Activated CD4-positive, CD25-positive, alpha-beta regulatory T cell (primary cell): ENCODE measurements at regions not wholly inside any gene's neighbourhood (a gene's known extent, or its start where the extent isn't known, plus 50 kb on each side); places are given as distances from the start of the nearest gene placed in this dataset.

ENCODE experiments used
- DNase-seq, 4 experiments: peaks; one replicate each; lab custom pipeline; 2025; lab: John Stamatoyannopoulos, UW

DNA sequence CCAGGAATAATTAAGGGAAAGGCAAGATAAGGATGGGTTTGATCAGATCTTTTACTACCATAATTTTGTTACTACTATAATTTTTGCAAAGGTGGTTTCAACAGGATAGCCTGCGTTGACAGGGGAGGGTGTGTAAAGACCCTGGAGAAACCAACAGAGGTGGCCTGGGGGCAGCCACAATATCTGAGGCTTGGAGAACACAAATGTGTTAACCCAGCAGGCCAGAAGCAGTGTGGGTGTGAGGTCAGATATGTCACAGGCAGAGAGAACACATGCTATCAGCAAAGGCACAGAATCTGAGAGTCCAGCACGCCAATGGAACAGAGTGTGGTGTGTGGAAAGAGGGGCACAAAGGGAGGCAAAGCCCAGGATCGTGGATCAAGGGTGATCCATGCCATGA lies 399.4 kb upstream of the TRIB2 start:
- no peak for DNase-seq

DNA sequence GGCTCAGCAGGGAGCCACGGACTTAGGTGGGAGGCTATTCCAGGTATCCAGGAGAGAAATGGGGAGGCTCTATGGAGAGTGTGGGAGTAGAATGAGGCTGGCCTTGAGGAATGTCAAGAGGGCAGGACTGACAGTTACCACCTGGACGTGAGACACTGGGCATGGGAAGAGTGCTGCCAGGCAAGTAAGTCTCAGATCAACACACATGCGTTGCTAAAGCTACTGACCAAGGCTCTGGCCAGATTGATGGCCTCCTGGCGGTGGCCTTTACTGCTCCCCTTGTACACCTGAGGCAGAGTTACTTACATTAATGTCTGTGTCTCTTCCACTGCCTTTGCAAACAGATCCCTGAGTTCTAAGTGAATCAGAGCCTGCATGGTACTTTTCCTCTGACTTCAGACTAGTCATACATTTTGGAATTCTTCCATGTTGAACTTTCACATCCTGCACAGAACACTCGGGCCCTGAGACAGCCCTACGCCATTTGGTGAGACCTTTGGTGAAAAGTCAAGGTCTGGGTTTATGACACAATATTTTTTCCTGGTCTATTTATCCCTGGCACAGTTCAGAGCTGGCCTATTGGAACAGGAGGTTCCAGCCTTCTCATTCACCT lies 398.8 kb upstream of the TRIB2 start:
- no peak for DNase-seq

DNA sequence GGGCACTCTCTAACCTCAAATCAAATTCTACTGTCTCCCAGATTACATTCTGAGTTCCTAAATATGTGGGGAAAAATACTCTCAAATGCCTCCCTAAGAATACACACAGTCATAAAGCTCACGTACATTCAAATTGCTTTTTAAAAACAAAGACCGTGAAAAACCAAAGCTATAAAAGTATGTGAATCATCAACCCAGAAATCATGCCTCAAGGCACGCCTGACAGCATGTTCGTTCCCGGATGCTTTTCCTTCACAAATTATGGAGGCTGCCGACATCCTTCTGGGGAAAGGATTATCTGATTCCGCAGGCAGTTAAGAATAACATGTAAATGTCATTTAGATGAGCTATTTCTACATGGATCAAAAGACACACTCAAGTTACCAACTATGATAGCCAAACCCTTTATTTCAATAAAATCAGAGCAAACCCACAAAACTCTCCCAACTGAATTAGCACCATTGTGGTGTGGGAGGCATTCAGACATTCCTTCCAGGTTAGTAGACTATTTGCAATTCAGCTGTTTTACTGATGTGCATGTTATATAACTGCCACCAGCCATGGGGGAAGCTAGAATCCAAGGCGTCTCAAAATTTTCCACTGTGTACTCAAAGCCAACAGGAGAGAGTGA lies 398.2 kb upstream of the TRIB2 start:
- no peak for DNase-seq

DNA sequence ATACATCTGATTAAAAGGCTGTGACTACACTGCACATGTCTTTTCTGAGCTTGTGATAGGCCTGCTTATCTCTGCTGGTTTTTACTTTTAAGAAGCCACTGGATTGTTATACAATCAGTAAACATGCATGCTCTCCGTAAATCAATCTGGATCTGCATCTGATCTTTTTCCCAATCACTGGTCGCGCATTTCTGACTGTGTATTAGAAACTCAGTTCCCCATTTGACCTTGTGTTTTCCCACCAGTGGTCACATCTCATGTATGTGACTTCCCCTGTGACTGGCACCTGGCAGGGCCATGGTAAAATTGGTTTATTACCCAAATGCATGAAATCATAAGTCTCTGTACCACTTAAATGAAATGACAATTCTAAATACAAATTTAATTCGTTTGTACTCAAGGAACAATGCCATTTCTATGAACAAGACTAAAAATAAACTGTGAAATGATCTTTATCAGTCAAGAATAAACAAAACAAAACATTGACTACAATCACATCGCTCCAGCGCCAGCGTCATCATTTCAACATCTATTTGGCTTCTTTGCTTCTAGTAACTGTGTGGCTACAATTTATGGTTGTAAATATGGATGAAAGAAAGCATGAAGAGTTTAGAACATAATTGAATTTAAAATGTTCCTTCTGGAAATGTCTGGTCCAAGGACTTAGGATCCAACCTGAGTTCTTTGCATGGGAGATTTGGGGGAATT lies 396.6 kb upstream of the TRIB2 start:
- no peak for DNase-seq

DNA sequence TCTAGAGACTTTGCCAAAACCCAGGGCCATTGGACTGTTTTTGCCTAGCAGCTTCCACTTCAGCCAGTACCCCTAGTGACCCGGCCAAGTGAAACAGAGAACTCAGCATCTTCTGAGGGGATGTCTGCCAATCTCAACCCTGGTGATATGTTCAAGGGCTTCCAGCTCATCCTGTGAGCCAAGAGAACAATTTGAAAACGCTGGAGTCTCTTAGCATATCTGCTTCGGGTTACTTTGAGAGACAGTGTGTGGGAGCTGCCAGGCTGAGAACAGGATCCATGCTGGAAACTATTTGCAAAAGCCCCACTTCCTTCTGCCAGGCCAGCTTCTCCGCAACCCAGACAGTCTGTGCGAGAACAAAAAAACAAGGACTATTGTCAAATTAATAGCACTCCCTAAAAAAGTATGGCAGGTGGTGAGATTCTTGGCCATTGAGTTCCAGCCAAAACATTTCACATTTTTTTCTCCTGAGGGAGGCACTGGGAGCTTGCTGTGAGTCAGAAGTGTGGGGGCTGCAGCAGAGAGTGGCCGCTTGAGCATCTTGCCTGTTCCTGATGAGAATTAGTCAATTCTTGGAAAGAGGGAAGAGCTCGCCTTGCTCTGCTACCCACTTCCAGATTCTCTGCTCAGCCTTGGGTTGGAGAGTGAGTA lies 395.6 kb upstream of the TRIB2 start:
- DNase-seq: no peak

DNA sequence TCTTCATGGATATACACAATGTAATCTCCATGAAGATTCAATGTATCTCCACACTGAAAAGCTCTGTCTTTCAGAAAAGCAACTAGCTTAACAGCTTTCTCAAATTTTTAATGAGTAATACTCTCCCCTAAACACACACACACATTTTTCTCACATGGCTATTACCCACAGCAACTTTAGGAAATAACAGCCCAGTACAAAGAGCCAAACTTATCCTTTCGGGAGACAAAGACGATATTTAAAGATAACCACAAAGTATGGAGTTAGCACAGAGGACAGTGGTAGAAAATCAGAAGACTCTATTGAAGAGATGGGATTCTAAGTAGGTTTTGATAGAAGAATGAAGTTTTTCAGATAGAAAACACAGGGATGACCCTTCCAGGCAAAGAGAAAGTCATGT lies 394.9 kb upstream of the TRIB2 start:
- no peak for DNase-seq

DNA sequence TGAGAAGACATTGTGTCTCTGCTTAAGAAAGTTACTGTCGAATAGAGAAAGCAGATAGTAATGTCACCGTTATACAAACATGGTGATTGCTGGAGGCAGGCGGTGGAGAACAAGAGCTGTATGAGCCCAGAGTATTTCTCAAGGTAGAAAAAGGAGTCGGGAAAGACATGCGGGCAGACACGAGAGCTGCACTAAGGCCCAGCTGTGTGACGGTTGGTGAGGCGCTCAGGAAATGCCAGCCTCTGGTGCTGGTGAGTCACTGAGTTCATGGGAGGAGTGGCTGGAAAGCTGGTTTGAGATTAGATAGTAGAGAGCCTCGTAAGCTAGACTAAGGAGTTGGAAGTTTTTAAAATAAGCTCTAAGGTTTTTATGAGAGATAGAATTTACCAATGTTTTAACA lies 390.9 kb upstream of the TRIB2 start:
- no peak for DNase-seq

DNA sequence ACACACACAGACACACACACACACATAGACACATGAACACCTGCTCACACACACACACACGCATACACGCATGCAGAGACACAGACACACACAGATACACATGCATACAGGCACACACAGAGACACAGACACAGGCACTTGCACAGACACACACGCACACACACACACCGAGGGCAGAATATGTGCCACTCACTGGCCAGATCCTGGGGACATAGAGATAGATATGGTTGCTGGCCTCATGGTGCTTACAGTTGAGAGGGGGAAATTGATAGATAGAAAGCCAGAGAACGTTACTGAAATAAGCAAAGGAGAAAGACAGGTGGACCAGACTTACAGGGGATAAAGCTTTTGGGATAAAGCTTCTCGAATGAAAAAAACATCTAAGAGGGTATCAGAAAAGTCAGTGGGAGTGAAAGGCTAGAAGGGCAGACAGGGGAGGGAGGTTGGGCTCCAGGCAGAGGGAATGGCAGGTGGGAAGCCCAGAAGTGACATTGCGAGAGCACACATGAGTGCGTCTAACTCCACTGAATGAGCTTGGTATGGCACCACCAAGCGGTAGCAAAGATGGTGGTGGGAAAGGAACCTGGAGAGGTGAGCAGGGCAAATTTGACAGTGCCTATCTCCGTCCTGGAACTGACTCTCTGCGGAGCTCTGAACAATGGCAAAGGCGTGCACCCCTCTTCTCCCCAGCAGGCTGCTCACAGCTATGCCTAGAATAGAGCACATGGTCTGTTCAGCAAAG lies 390.1 kb upstream of the TRIB2 start:
- no peak for DNase-seq

DNA sequence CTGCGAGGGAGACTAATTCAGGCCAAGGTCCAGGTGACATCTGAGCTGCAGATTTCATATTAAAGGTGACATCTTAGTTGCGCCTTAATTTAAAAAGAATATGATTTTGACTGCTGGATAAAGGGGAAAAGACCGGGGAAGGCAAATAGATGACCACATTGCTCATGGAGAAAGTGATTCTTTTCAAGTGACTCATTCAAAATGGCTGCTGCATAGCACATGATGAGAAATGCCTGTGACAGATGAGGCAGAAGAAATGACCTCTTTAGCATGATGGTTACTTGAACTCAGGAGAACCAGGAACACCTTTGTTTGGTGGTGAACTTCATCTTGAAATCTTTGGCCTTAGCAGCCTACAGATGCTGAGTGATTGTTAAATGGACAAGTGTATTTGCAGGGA lies 385.8 kb upstream of the TRIB2 start:
- DNase-seq: no peak

DNA sequence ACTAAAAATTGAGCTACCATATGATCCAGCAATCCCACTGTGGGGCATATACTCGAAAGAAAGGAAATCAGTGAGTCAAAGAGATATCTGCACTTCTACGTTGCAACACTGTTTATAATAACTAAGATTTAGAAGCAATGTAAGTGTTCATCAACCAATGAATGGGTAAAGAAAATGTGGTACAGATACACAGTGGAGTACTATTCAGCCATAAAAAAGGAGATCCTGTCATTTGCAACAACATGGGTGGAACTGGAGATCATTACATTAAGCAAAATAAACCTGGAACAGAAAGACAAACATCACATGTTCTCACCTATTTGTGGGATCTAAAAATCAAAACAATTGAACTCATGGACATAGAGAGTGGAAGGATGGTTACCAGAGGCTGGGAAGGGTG lies 385.0 kb upstream of the TRIB2 start:
- no peak for DNase-seq

DNA sequence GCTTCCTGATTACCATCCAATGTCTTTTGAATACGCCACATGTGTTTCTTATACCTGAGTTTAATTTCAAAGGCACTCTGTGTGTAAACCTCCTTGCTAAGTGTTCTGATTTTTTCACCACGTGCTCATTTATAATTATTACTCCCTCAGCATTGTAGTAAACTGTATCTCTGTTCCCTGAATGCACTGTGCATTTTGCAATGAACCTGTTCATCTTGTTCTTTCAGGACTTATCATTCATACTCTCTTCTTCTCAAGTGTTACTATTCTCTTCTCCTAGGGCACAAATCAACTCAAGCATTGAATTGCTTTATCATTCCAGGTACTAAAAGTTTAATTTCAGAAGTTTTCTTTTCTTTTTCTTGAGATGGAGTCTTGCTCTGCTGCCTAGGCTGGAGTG lies 383.4 kb upstream of the TRIB2 start:
- DNase-seq: no peak

DNA sequence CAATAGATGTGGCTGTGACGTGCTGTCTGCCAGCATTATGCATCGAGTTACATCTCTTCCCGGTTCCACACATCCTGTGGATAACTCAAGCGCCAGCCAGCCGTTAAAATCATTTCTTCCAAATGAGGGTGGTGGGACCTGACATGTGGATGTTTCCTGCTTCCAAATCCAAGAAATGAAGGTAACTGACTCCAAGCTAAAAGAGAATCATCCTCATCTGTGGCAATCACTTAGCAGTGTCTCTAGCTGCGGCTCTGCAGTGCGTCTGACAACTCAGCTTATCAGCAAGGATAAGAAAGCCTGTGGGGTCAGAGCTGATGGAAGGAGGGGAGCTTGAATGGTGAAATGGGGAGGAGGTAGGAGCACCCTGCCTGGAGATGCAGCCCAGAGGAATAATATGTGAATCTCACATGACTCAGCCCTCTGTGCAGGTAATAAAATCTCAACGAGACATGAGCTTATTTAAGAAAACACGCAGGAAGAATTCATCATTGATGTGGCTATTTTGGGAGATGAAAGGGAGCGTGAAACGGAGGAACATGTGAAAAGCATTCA lies 382.2 kb upstream of the TRIB2 start:
- no peak for DNase-seq

DNA sequence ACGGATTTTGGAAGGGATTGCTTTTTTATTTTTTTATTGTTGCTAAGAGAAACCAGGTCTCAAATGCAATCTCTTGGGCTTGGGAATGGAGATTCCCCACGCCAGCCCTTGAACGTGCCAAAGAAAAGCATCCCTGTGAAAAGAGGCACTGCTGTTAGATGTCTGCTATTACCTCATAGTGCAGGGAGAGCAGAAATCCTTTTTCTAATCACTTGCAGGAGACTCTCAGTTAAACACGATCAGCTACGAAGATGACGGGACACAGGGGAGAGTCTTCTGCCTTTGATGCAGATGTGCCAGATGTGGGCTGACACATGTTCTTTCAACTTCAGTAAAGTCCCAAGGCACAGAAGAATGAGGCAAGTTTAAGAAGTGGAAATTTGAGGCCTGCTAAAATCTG lies 381.6 kb upstream of the TRIB2 start:
- DNase-seq: no peak

DNA sequence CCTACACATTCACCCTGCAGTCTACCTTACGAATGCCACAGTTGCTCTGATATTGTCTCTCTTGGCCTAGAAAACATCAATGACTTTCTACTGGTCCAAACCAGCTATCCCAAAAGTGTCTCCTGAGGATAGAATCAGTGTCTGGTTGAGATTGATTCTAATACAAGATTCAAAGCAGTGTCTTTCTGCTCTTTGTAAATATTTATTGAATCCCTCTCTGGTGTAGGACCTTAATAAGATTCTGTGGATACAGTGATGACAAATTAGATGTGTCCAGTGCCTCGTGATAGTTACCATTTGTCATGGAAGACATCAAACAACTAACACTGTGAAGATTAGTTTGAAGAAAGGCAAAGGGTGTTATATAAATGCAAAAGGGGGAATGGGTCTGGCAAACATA lies 380.7 kb upstream of the TRIB2 start:
- no peak for DNase-seq

DNA sequence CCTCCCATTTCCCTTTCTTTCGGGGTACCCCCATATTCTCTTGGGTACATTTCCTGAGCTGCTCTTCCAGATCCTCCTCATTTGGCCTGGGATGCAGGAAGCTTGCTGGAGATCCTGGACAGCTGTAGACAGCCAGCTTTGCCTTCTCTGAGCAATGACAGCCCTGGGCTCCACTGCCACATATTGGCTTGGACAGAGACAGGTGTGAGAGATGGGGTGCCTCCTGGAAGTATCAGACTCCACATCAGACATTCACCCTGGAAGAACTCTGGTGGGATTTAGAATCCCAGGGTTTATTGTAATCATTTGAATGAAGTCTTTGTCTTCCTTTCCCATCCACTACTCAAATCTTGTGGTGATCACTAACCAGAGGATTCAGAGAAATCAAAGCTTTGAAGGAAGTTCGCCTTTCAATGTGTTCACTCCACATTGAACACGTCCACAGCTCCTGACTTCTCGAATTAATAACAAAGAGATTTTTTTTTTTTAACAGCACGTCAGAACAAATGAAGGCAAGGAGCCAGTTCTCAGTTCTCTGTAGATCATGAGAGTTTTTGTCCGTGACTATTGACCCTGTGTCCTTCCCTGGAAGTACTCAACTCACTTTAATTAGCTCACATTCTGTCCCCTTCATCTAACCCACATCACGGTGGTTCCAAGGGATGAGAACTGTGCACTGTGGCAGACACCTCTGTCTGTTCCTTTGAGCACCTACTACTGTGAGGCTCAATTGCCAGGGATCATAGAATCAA lies 377.6 kb upstream of the TRIB2 start:
- DNase-seq: no peak

DNA sequence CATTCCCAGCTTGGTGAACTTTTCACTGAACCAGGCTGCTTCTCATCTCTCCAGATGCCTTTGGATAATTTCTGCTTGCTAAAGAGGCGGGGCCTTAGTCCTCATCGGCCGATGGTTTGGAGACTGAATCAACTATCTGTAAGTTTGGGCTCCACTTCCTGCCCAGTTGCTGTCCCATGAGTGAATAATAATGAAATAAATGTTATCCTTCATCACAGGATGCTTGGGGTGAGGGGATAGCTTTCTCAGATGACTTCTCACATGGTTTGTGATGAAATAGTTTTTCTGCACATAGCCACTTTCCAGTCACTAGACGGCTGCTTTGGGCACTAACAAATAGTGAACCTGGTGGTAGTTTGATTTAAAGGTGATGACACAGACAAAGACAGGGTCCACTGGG lies 376.6 kb upstream of the TRIB2 start:
- DNase-seq: no peak

DNA sequence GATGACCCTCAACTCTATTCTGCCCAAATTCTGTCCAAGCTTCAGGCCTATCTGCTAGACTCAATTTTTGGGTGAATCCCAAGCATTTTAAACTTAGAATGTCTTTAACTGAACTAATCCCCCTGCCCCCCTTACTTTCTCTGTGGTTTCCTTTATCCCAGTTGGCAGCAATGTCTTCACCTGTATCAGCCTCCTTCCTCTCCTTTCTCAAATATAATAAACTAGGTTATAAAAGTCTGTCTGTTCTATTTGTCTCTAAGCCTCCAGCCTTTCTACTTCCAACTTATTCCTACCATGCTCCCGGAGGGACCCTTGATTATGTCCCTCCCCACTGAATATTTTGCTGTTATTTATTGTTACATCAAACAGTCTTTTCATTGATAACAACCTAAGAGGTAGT lies 375.5 kb upstream of the TRIB2 start:
- DNase-seq: no peak

DNA sequence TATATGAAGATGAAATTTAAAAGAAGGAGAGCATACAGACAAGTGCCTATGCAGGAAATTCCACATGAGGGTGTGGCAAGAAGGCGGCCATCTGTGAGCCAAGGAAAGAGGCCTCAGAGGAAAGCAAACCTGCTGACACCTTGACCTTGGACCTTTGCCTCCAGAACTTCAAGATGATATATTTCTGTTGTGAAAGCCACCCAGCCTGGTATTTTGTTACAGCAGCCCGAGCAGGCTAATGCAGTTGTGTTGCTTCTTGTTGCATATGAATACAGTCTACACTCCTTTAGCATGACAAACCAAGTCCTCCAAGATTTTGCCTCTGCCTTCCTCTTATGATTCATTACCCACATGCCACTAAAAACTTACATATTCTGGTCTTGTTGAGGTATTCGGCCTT lies 374.8 kb upstream of the TRIB2 start:
- DNase-seq: no peak

DNA sequence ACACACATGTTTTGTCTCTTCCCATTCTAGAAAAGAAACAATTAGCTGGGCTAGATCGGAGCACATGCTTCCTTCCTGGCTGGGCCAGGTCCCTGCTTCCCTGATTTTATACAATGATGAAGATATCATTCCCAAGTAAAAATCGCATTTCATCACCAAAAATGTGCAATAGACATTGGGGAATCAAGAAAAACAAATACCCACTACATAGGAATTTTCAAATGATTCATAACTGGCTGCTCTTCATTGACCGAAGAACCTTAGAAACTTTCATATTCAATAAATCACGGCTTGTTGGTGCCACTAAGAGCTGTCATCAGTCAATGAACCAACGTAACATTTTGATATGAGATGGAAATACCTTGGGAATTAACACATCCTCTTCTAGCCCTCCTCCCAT lies 373.6 kb upstream of the TRIB2 start:
- DNase-seq: no peak

DNA sequence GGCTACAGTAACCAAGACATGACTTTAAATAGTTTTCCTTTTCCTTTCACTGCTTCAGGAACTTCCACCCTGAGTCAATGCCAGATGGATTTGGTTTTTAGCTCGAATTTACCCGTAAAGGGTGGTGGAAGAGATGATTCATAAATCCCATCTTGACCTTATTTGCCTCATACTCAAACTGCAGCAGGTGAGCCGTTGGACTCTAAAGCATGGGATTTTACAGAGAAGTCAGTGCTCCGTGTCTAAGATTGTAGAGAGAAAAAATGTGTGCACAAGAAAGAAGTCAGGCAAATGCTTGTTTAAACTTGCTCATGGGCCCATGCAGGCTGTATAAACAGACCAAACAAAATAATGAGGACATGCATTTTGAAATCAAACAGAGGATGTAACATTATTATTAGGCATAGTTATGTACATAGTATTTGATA lies 369.7 kb upstream of the TRIB2 start:
- DNase-seq: no peak

DNA sequence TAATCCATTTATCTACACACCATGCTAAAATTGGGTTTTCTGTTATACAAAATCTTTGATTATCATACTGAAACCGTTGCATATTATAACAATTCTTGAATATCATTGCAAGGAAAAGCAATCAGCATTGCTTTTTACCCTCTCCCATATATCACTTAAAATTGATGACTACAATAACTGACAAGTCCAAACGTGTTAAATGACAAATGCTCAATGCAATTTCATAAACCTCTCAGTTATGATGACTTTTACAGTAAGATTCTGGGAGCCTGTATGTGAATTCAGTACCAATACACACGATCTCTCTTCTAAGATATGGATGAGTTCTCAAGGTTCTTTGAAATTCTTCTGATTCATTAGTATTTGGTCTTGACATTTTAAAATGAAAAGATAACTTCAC lies 368.5 kb upstream of the TRIB2 start:
- no peak for DNase-seq
